Esophagus squamous epithelium (tissue), 5 donors: ENCODE measurements at regions not wholly inside any gene's neighbourhood (a gene's known extent, or its start where the extent isn't known, plus 50 kb on each side); places are given as distances from the start of the nearest gene placed in this dataset.
"Not testable (repeated sequence)": the region's sequence is repeated elsewhere in the genome, so short reads cannot be mapped to it uniquely, and the experiment has no call there.

ENCODE experiments used
- DNase-seq: peaks from one replicate; lab custom pipeline; 2025; lab: John Stamatoyannopoulos, UW
- H3K27ac ChIP-seq, 4 donors: fragments of 200-600 bp; sonication (generic); one replicate each; pipeline ENCODE4 v1.5.1; 2016 to 2019; ENCODE audit warnings: mild to moderate bottlenecking in 1 of 4
- H3K27me3 ChIP-seq, 4 donors: fragments of 200-600 bp; sonication (generic); 1 replicate in 3 of 4; 2 replicates in 1 of 4; pipeline versions ENCODE4 v1.5.1 to v1.6.0; 2017 to 2021; ENCODE audit warnings: antibody characterized with exemption in 1 of 4
- H3K36me3 ChIP-seq, 3 donors: fragments of 200-600 bp; sonication (generic); one replicate each; pipeline ENCODE4 v1.5.1; 2016 to 2019
- H3K4me1 ChIP-seq, 3 donors: fragments of 200-600 bp; sonication (generic); one replicate each; pipeline ENCODE4 v1.5.1; 2017 to 2019
- H3K4me3 ChIP-seq, 4 donors: fragments of 200-600 bp; sonication (generic); 1 replicate in 3 of 4; 2 replicates in 1 of 4; pipeline ENCODE4 v1.5.1; 2016 to 2019; ENCODE audit warnings: mild to moderate bottlenecking in 2 of 4, moderate library complexity in 1 of 4
- H3K9me3 ChIP-seq, 3 donors: fragments of 200-600 bp; sonication (generic); one replicate each; pipeline ENCODE4 v1.5.1; 2016 to 2019
- POLR2A ChIP-seq, 4 donors: fragments of 450-650 bp; IDR thresholded peaks; one replicate each; pipeline ENCODE4 v1.6.1; 2017; ENCODE audit warnings: antibody characterized with exemption in 4 of 4, mild to moderate bottlenecking in 4 of 4, moderate library complexity in 3 of 4
- WGBS, 2 donors: methylation state at CpG; one replicate each; pipeline ENCODE4 v1.1.5; 2018; 5-methylcytosine and 5-hydroxymethylcytosine counted together
- intact Hi-C: fragments of 100-400 bp; cut with DNase I; formaldehyde crosslinking; loops from one replicate; pipeline ENCODE4 v1.15.0; 2022
- TF ChIP-seq, protein P1 (sequence below), 6 experiments: fragments of 450-650 bp in 4 of 6; fragments of 200-600 bp in 2 of 6; sonication (generic) in 2 of 6; IDR thresholded peaks; one replicate each; pipeline ENCODE4 v1.5.1; 2016 to 2019; ENCODE audit warnings: antibody characterized with exemption in 6 of 6, mild to moderate bottlenecking in 4 of 6, moderate library complexity in 4 of 6
- donor health status: DM: yes; HTN: yes; CAD: no.

DNA sequence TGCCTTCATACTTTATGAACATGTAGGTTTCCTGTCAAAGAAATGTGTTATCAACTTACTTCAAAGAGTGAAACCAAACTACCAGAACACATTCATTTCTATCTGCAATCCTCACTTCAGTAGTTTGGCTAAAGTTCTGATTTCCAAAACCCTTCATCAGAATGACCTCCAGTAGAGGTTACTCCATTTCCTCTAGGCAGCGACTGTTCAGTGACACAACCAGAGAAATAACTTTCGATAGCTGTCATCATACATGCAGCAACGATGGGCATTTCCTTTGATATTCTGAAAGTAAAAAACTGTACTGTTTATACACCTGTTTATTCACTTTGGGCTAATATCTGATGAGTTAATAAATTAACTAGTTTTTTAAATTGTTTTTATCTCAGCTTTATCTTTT, 532.5 kb upstream of the IZUMO3 start:
- H3K4me1 ChIP-seq: no peaks in the 10 kb centered on the region
- H3K4me3 ChIP-seq: no peak overlapping the region
- H3K9me3 ChIP-seq: no peaks in the 10 kb centered on the region
- intact Hi-C loops: no loop called here
- H3K36me3 ChIP-seq: no peaks in the 10 kb centered on the region
- no peaks in the 10 kb centered on the region for H3K27me3 ChIP-seq
- TF ChIP-seq, protein P1, sequence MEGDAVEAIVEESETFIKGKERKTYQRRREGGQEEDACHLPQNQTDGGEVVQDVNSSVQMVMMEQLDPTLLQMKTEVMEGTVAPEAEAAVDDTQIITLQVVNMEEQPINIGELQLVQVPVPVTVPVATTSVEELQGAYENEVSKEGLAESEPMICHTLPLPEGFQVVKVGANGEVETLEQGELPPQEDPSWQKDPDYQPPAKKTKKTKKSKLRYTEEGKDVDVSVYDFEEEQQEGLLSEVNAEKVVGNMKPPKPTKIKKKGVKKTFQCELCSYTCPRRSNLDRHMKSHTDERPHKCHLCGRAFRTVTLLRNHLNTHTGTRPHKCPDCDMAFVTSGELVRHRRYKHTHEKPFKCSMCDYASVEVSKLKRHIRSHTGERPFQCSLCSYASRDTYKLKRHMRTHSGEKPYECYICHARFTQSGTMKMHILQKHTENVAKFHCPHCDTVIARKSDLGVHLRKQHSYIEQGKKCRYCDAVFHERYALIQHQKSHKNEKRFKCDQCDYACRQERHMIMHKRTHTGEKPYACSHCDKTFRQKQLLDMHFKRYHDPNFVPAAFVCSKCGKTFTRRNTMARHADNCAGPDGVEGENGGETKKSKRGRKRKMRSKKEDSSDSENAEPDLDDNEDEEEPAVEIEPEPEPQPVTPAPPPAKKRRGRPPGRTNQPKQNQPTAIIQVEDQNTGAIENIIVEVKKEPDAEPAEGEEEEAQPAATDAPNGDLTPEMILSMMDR (IDR thresholded peaks at IDR 0.05): no peak
- TF ChIP-seq POLR2A (IDR thresholded peaks at IDR 0.05): no peak
- WGBS, 2 donors: 73 to 83% methylated on average over 3 of the region's 3 CpGs
- no peak for DNase-seq
- H3K27ac ChIP-seq: no peak overlapping the region

DNA sequence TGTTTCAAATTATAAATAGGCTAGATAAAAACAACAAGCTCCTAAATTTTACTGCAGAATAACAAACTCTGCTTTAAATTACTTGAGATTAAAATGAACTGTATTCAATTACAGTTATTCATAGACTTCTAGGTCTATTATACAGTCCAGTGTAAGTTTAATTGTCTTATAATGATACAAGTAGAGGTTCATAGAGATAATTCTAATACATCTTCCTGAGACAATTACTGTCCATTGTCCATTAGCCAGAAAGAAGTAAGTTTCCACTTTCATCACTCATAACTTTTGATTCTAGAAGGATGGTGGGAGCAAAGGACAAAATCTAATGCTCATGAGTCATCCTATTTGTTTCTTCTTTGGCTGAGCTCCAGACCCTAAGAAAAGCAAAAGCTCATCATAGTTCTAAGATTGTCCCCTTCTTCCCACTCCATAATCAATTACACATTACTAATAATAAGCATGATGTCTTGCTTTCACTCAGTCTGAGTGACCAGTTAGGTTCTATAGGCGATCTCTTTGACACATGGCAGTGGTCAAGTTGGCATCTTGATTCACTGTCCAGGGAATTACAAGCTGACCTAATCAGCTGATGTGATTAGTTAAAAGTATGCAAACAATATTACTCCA, 502.5 kb upstream of the IZUMO3 start:
- DNase-seq: no peak
- no peak overlapping the region for H3K27ac ChIP-seq
- H3K36me3 ChIP-seq: no peaks in the 10 kb centered on the region
- no peak for TF ChIP-seq POLR2A (IDR thresholded peaks at IDR 0.05)
- TF ChIP-seq, protein P1 (IDR thresholded peaks at IDR 0.05): no peak
- H3K27me3 ChIP-seq: no peaks in the 10 kb centered on the region
- intact Hi-C loops: no loop called here
- H3K4me1 ChIP-seq: no peaks in the 10 kb centered on the region
- 45 to 65% methylated on average over 1 of the region's 1 CpG for WGBS, 2 donors
- no peak overlapping the region for H3K4me3 ChIP-seq
- H3K9me3 ChIP-seq: peaks cover 0 to 8% (median 0%) of the 10 kb centered on the region in 3 donors

DNA sequence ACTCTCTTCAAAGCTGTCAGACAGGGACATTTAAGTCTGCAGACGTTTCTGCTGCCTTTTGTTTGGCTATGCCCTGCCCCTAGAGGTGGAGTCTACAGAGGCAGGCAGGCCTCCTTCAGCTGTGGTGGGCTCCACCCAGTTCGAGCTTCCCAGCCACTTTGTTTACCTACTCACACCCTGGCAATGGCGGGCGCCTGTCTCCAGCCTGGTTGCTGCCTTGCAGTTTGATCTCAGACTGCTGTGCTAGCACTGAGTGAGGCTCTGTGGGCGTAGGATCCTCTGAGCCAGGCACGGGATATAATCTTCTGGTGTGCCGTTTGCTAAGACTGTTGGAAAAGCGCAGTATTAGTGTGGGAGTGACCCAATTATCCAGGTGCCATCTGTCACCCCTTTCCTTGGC, 499.8 kb upstream of the IZUMO3 start:
- 69 to 85% methylated on average over 5 to 6 of the region's 8 CpGs for WGBS, 2 donors
- H3K4me3 ChIP-seq, H3K27me3 ChIP-seq, intact Hi-C loops, H3K36me3 ChIP-seq, H3K9me3 ChIP-seq, DNase-seq, H3K27ac ChIP-seq, H3K4me1 ChIP-seq: not testable (repeated sequence)

DNA sequence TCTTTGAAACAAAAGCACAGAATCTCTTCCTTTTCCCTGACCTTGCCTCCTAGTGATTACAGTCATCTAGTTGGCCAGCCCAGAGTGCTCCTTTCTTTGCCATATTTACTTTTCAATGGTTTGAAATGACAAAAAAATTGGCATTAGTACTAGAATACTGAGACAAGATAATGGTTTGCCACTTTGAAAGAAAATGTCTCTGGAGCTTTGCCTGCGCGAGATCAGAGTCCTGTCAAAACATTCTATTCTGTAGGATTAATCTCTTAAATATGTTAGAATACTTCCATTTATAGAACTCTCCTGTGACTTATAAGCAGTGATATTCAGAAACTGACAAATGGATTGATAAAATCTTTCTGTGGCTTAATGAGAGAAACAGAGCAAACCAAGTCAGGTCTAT, 484.0 kb upstream of the IZUMO3 start:
- Histone ChIP-seq H3K4me1 (no peaks in the 10 kb centered on the region), H3K36me3 (no peaks in the 10 kb centered on the region), H3K9me3 (peaks cover 0 to 10% (median 0%) of the 10 kb centered on the region in 3 donors), H3K27me3 (no peaks in the 10 kb centered on the region), H3K4me3 (no peak overlapping the region), H3K27ac (no peak overlapping the region)
- TF ChIP-seq POLR2A (IDR thresholded peaks at IDR 0.05): no peak
- TF ChIP-seq, protein P1 (IDR thresholded peaks at IDR 0.05): no peak
- no peak for DNase-seq
- WGBS, 2 donors: 50 to 58% methylated on average over 2 of the region's 2 CpGs
- intact Hi-C loops: no loop called here

DNA sequence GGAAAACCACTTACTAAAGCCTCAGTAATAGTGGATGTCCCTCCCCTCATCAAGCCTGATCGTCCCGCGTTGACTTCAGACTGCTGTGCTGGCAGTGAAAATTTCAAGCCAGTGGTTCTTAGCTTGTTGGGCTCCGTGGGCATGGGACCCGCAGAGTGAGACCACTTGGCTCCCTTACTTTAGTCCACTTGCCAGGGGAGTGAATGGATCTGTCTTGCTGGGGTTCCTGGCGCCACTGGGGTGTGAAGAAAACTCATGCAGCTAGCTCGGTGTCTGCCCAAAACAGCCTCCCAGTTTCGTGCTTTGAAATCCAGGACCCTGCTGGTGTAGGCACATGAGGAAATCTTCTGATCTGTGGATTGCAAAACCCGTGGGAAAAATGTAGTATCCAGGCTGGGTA, 480.0 kb upstream of the IZUMO3 start:
- Histone ChIP-seq H3K9me3 (peaks cover 0 to 10% (median 0%) of the 10 kb centered on the region in 3 donors), H3K27ac (no peak overlapping the region), H3K4me1 (no peaks in the 10 kb centered on the region), H3K27me3 (no peaks in the 10 kb centered on the region), H3K36me3 (no peaks in the 10 kb centered on the region), H3K4me3 (no peak overlapping the region)
- no peak for TF ChIP-seq POLR2A (IDR thresholded peaks at IDR 0.05)
- TF ChIP-seq, protein P1 (IDR thresholded peaks at IDR 0.05): no peak
- WGBS, 2 donors: 53 to 95% methylated on average over 5 of the region's 9 CpGs
- no peak for DNase-seq
- intact Hi-C loops: no loop called here

DNA sequence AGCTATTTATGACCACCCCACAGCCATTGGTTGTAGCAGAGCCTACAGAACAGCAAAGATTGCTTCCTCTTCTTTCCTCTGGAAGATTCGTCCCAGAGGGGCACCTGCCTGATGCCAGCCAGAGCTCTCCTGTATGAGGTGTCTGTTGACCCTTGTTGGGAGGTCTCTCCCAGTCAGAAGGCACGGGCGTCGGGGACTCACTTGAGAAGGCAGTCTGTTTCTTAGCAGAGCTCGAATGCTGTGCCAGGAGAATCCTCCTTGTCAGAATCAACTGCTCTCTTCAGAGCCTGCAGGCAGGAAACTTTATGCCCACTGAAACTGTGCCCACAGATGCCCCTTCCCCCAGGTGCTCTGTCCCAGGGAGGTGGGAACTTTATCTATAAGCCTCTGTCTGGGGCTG, 479.5 kb upstream of the IZUMO3 start:
- TF ChIP-seq POLR2A (IDR thresholded peaks at IDR 0.05): no peak
- TF ChIP-seq, protein P1 (IDR thresholded peaks at IDR 0.05): no peak
- Histone ChIP-seq H3K27me3 (no peaks in the 10 kb centered on the region), H3K36me3 (no peaks in the 10 kb centered on the region), H3K9me3 (peaks cover 0 to 10% (median 0%) of the 10 kb centered on the region in 3 donors), H3K27ac (no peak overlapping the region), H3K4me3 (no peak overlapping the region), H3K4me1 (no peaks in the 10 kb centered on the region)
- no peak for DNase-seq
- 64 to 86% methylated on average over 1 to 5 of the region's 5 CpGs for WGBS, 2 donors
- intact Hi-C loops: no loop called here
